GM12878 (cell line): ENCODE measurements at regions not wholly inside any gene's neighbourhood (a gene's known extent, or its start where the extent isn't known, plus 50 kb on each side); places are given as distances from the start of the nearest gene placed in this dataset.

Experiments used
- ATAC-seq: fragments of 200-7000 bp; cut with Tn5 transposase; 3 replicates; pipeline ENCODE4 v1.9.1; 2020; ENCODE audit warnings: mild to moderate bottlenecking, moderate library complexity
- BruUV-seq: library from RNA; stranded (reverse); fragments of 400-500 nt; replicated peaks from 2 replicates; lab custom pipeline; 2021; lab: Mats Ljungman, UMichigan
- CTCF ChIA-PET: fragments of 300-600 bp; sonication (Branson Sonifier 250); formaldehyde crosslinking; extraction: SDS; loops from one replicate; lab custom pipeline; 2021; ENCODE audit warnings: inconsistent platforms; lab: Yijun Ruan, JAX
- POLR2A ChIA-PET: fragments of 350-600 bp; formaldehyde crosslinking; extraction: SDS; loops from one replicate; lab custom pipeline; 2021; ENCODE audit warnings: inconsistent platforms; lab: Charles Lee
- RAD21 ChIA-PET: fragments of 300-600 bp; sonication (Branson Sonifier 250); formaldehyde crosslinking; loops from one replicate; lab custom pipeline; 2023; ENCODE audit warnings: antibody characterized with exemption; ENCODE audit not compliant: unreplicated experiment; lab: Charles Lee
- SMC1A ChIA-PET: fragments of 300-600 bp; sonication (Branson Sonifier 250); formaldehyde crosslinking; loops from one replicate; lab custom pipeline; 2023; ENCODE audit not compliant: unreplicated experiment, uncharacterized antibody; lab: Charles Lee
- DNase-seq: peaks from one replicate; pipeline ENCODE4 v3.0.0-alpha.2; 2011; ENCODE audit warnings: low read depth, low spot score
- FAIRE-seq: peaks from 3 replicates; lab custom pipeline; 2011; peaks lifted over from hg19 to GRCh38; lab: Jason Lieb, UNC
- H2AFZ ChIP-seq: 2 replicates; pipeline ENCODE4 v1.6.0; 2011; ENCODE audit warnings: low read depth, low read length, control low read depth; ENCODE audit not compliant: control insufficient read depth
- H3K27ac ChIP-seq: 2 replicates; pipeline ENCODE4 v1.5.1; 2011; ENCODE audit warnings: control low read depth; ENCODE audit not compliant: control insufficient read depth, insufficient read depth
- H3K27me3 ChIP-seq, 2 experiments: replicated peaks in 1 of 2; 2 replicates each; pipeline versions ENCODE4 v1.6.0 to v1.6.1; 2011; ENCODE audit warnings: low read length in 1 of 2; ENCODE audit not compliant: control insufficient read depth in 2 of 2, insufficient read depth in 2 of 2
- H3K36me3 ChIP-seq, 2 experiments: 2 replicates each; pipeline ENCODE4 v1.5.1; 2011; ENCODE audit warnings: low read length in 1 of 2; ENCODE audit not compliant: control insufficient read depth in 2 of 2, insufficient read depth in 2 of 2
- H3K4me1 ChIP-seq: 2 replicates; pipeline ENCODE4 v1.6.1; 2011; ENCODE audit warnings: mild to moderate bottlenecking, low read length, moderate library complexity, mixed read lengths; ENCODE audit not compliant: control insufficient read depth, insufficient read depth
- H3K4me2 ChIP-seq: 2 replicates; pipeline ENCODE4 v1.6.0; 2011; ENCODE audit warnings: control low read depth; ENCODE audit not compliant: control insufficient read depth, insufficient read depth
- H3K4me3 ChIP-seq: fragments of 200-600 bp; sonication (generic); 2 replicates; pipeline ENCODE4 v1.5.1; 2016
- H3K79me2 ChIP-seq: 2 replicates; pipeline ENCODE4 v1.6.0; 2011; ENCODE audit warnings: low read length; ENCODE audit not compliant: control insufficient read depth, insufficient read depth
- H3K9ac ChIP-seq: 2 replicates; pipeline ENCODE4 v1.8.0; 2011; ENCODE audit warnings: low read length, control low read depth, mixed read lengths; ENCODE audit not compliant: control insufficient read depth, insufficient read depth
- H3K9me3 ChIP-seq: replicated peaks from 3 replicates; pipeline ENCODE4 v1.5.1; 2011; ENCODE audit warnings: mild to moderate bottlenecking, low read length; ENCODE audit not compliant: control insufficient read depth, insufficient read depth
- H4K20me1 ChIP-seq: 2 replicates; pipeline ENCODE4 v1.6.0; 2011; ENCODE audit not compliant: control insufficient read depth, insufficient read depth
- CHD1 ChIP-seq: IDR thresholded peaks from 2 replicates; pipeline ENCODE4 v1.6.1; 2012; ENCODE audit warnings: low read depth, low read length, improper control_type of control experiment
- KAT2A ChIP-seq: conservative IDR thresholded peaks from 2 replicates; pipeline ENCODE4 v1.6.1; 2011; ENCODE audit warnings: low read depth, low read length; ENCODE audit not compliant: control insufficient read depth
- PBX3 ChIP-seq: IDR thresholded peaks from 2 replicates; pipeline ENCODE4 v1.6.1; 2011; ENCODE audit warnings: mild to moderate bottlenecking, low read depth, low read length, moderate library complexity; ENCODE audit not compliant: insufficient replicate concordance
- POLR2A ChIP-seq: IDR thresholded peaks from 2 replicates; pipeline ENCODE4 v1.6.1; 2011; ENCODE audit warnings: low read depth, mild to moderate bottlenecking, low read length
- SUZ12 ChIP-seq: fragments of 200-600 bp; sonication (generic); IDR thresholded peaks from one replicate; pipeline ENCODE4 v1.6.1; 2018; ENCODE audit warnings: antibody characterized with exemption, mild to moderate bottlenecking; ENCODE audit not compliant: unreplicated experiment
- TAF1 ChIP-seq: IDR thresholded peaks from 2 replicates; pipeline ENCODE4 v1.6.1; 2011; ENCODE audit warnings: mild to moderate bottlenecking, low read depth, low read length, borderline replicate concordance
- YY1 ChIP-seq: IDR thresholded peaks from 2 replicates; pipeline ENCODE4 v1.6.1; 2011; ENCODE audit warnings: low read depth, mild to moderate bottlenecking, low read length
- WGBS: methylation state at CpG from one replicate; pipeline ENCODE4 v1.1.6; 2016; ENCODE audit warnings: low lambda C conversion rate; ENCODE audit not compliant: insufficient replicate concordance, insufficient coverage; ENCODE audit errors: missing lambda C conversion rate; 5-methylcytosine and 5-hydroxymethylcytosine counted together
- in situ Hi-C: fragments of 300-500 bp; cut with MboI; formaldehyde crosslinking; loops from 9 replicates; pipeline ENCODE4 v1.14.3; 2018; ENCODE audit warnings: mixed read lengths
- intact Hi-C: fragments of 100-400 bp; cut with micrococcal nuclease; formaldehyde crosslinking; loops from one replicate; pipeline ENCODE4 v1.14.2; 2022; ENCODE audit not compliant: unreplicated experiment
- TF ChIP-seq, protein P1 (sequence below): fragments of 450-650 bp; formaldehyde crosslinking; IDR thresholded peaks from 2 replicates; pipeline ENCODE4 v1.5.0; 2022; ENCODE audit warnings: mild to moderate bottlenecking, missing genetic modification characterization

DNA sequence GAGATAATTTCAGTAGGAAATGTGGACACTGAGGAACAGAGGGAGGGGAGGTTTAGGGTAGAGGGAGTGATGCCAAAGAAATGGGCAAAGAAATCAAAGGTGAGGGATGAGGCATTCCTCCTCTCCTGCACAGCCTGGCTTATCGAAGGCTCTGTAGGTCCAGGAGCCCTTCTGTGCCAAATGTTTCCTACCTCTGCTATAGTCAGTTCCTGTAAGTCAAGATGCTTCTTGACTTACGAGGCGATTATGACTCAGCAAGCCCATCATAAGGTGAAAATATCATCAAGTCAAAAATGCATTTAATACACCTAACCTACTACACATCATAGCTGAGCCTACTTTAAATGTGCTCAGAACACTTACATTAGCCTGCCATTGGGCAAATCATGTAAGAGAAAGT, 60.0 kb upstream of the ARHGAP24 start:
- POLR2A ChIA-PET = no interaction called here
- no peaks in the 10 kb centered on the region for H4K20me1 ChIP-seq
- H3K27ac ChIP-seq = no peak overlapping the region
- intact Hi-C loops = loop anchor here (10.0 kb wide), 1 partner anchor 550 kb away; no protein-coding TSS in a partner anchor
- H3K27me3 ChIP-seq = no peaks in the 10 kb centered on the region; a peak in 1 of 4 replicates
- H3K9me3 ChIP-seq = no peaks in the 10 kb centered on the region
- no peaks in the 10 kb centered on the region for H3K4me1 ChIP-seq
- no peak overlapping the region for H3K4me2 ChIP-seq
- H3K9ac ChIP-seq = no peak overlapping the region
- CTCF ChIA-PET = interaction anchor here (3.1 kb wide), 1 partner anchor 332 kb away, joined by 9 read pairs; no protein-coding TSS in a partner anchor
- H3K36me3 ChIP-seq = no peaks in the 10 kb centered on the region
- FAIRE-seq (no peak), ATAC-seq (no peak), DNase-seq (no peak)
- H2AFZ ChIP-seq = no peak overlapping the region
- SMC1A ChIA-PET = interaction anchor here (1.3 to 3.1 kb wide), 2 partner anchors 58 to 333 kb away, joined by 3 to 15 read pairs; no protein-coding TSS in a partner anchor
- WGBS = 9% methylated on average over 3 of the region's 3 CpGs
- RAD21 ChIA-PET = interaction anchor here (0.9 kb wide), 1 partner anchor 332 kb away, joined by 3 read pairs; no protein-coding TSS in a partner anchor
- TF ChIP-seq, protein P1, sequence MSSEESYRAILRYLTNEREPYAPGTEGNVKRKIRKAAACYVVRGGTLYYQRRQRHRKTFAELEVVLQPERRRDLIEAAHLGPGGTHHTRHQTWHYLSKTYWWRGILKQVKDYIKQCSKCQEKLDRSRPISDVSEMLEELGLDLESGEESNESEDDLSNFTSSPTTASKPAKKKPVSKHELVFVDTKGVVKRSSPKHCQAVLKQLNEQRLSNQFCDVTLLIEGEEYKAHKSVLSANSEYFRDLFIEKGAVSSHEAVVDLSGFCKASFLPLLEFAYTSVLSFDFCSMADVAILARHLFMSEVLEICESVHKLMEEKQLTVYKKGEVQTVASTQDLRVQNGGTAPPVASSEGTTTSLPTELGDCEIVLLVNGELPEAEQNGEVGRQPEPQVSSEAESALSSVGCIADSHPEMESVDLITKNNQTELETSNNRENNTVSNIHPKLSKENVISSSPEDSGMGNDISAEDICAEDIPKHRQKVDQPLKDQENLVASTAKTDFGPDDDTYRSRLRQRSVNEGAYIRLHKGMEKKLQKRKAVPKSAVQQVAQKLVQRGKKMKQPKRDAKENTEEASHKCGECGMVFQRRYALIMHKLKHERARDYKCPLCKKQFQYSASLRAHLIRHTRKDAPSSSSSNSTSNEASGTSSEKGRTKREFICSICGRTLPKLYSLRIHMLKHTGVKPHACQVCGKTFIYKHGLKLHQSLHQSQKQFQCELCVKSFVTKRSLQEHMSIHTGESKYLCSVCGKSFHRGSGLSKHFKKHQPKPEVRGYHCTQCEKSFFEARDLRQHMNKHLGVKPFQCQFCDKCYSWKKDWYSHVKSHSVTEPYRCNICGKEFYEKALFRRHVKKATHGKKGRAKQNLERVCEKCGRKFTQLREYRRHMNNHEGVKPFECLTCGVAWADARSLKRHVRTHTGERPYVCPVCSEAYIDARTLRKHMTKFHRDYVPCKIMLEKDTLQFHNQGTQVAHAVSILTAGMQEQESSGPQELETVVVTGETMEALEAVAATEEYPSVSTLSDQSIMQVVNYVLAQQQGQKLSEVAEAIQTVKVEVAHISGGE (CRISPR knock-in tag) = no peak
- TF ChIP-seq CHD1 (no peak), SUZ12 (no peak), KAT2A (no peak), TAF1 (no peak), PBX3 (no peak), POLR2A (no peak), YY1 (no peak)
- H3K79me2 ChIP-seq = no peaks in the 10 kb centered on the region
- BruUV-seq = no TSS peak
- in situ Hi-C loops = loop anchor here (5.0 kb wide), 1 partner anchor 332 kb away; no protein-coding TSS in a partner anchor
- no peak overlapping the region for H3K4me3 ChIP-seq
